ENCODE measurements at regions not wholly inside any gene's neighbourhood (a gene's known extent, or its start where the extent isn't known, plus 50 kb on each side); places are given as distances from the start of the nearest gene placed in this dataset.

DNA sequence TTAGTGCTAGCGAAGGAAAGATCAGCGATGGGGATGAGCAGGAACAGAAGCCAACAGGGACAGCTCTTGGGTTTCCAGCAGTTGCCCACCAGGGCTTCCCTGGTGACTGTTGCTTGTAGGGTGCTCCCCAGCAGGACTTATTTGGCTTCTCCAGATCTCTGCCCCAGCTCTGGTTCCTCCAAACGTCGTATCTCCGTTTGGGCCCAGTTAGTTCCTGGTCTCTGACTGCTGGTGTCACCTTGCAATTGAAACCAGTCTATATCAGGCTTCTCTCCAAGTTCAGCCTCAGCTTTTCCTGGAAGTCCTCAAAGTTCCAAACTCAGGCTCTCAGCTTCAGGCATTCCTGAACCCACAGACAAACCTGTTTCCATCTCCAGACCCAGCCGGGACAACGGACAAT, 70.8 kb upstream of the NXT1 start:
- no peaks in the 10 kb centered on the region for H3K36me3 ChIP-seq
- DNase-seq = no peak
- TF ChIP-seq, protein P1, sequence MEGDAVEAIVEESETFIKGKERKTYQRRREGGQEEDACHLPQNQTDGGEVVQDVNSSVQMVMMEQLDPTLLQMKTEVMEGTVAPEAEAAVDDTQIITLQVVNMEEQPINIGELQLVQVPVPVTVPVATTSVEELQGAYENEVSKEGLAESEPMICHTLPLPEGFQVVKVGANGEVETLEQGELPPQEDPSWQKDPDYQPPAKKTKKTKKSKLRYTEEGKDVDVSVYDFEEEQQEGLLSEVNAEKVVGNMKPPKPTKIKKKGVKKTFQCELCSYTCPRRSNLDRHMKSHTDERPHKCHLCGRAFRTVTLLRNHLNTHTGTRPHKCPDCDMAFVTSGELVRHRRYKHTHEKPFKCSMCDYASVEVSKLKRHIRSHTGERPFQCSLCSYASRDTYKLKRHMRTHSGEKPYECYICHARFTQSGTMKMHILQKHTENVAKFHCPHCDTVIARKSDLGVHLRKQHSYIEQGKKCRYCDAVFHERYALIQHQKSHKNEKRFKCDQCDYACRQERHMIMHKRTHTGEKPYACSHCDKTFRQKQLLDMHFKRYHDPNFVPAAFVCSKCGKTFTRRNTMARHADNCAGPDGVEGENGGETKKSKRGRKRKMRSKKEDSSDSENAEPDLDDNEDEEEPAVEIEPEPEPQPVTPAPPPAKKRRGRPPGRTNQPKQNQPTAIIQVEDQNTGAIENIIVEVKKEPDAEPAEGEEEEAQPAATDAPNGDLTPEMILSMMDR (IDR thresholded peaks at IDR 0.05) = no peak
- no peaks in the 10 kb centered on the region for H3K4me1 ChIP-seq
- intact Hi-C loops (cut with DNase I) = no loop called here
- no peaks in the 10 kb centered on the region for H3K27me3 ChIP-seq
- no peak overlapping the region for H3K27ac ChIP-seq
- no peaks in the 10 kb centered on the region for H3K9me3 ChIP-seq
- no peak for ATAC-seq
- no peak overlapping the region for H3K4me3 ChIP-seq

DNA sequence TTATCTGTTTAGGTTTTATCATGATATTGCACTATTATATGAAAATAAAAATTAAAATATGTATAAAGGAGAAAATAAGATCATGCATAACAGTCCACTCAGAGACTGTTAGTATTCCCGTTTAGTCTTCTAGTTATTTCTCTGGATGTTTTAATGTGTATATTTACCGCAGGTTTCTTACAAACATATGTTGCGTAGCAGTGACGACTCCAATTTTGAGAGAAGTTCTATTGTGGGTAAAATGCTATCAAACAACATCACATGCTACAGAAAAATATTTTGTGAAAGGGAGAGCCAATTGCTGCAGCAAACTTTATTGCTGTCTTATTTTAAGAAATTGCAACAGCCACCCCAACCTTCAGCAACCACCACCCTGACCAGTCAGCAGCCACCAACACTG, 72.4 kb upstream of the NXT1 start:
- no peak for ATAC-seq
- intact Hi-C loops (cut with DNase I) = no loop called here

DNA sequence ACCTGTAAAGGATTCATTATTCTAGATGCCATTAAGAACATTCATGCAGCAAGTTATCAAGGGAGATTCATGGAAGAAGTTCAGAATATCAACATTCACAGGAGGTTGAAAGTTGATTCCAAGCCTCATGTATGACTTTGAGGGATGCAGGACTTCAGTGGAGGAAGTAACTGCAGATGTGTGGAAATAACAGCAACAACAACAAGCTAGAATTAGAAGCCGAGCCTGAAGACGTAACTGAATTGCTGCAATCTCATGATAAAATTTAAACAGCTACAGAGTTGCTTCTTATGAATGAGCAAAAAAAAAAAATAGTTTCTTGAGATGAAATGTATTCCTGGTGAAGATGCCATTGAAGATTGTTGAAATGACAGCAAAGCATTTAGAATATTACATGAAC, 73.3 kb upstream of the NXT1 start:
- TF ChIP-seq, protein P1 (IDR thresholded peaks at IDR 0.05) = no peak
- no peaks in the 10 kb centered on the region for H3K36me3 ChIP-seq
- no peak for ATAC-seq

More for the DNA sequence above, 72.4 kb upstream of the NXT1 start:
- Histone ChIP-seq H3K36me3 (no peaks in the 10 kb centered on the region), H3K9me3 (no peaks in the 10 kb centered on the region), H3K27ac (no peak overlapping the region), H3K27me3 (no peaks in the 10 kb centered on the region), H3K4me3 (no peak overlapping the region), H3K4me1 (no peaks in the 10 kb centered on the region)
- TF ChIP-seq, protein P1 (IDR thresholded peaks at IDR 0.05) = no peak
- no peak for DNase-seq

DNA sequence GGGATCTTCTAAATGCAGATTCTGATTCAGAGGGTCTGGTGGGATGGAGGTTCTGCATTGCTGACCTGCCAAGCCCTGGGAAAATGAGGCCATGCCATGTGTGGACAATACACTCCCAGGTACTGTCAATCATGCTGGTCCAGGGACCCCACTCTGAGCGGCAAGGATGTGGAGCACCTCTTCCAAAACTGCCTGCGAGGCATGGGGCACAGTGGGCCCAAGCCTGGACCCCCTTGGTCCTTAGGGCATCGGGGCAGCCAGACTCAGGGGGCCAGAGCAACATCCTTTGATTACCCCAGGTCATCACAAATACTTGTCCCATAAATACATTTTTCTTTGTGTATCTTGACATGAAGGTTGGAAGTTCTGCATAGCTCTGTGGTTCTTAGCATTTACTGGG, 76.8 kb upstream of the NXT1 start:
- Histone ChIP-seq H3K4me1 (peaks cover 0 to 5% of the 10 kb centered on the region in 2 donors), H3K36me3 (no peaks in the 10 kb centered on the region), H3K27ac (no peak overlapping the region), H3K9me3 (peaks cover 0 to under 1% of the 10 kb centered on the region in 2 donors), H3K4me3 (no peak overlapping the region), H3K27me3 (no peaks in the 10 kb centered on the region)
- ATAC-seq (no peak), DNase-seq (no peak)
- TF ChIP-seq, protein P1 (IDR thresholded peaks at IDR 0.05) = no peak
- intact Hi-C loops (cut with DNase I) = no loop called here

More for the DNA sequence above, 73.3 kb upstream of the NXT1 start:
- Histone ChIP-seq H3K9me3 (no peaks in the 10 kb centered on the region), H3K27ac (no peak overlapping the region), H3K27me3 (no peaks in the 10 kb centered on the region), H3K4me1 (no peaks in the 10 kb centered on the region), H3K4me3 (no peak overlapping the region)
- no peak for DNase-seq
- intact Hi-C loops (cut with DNase I) = no loop called here

DNA sequence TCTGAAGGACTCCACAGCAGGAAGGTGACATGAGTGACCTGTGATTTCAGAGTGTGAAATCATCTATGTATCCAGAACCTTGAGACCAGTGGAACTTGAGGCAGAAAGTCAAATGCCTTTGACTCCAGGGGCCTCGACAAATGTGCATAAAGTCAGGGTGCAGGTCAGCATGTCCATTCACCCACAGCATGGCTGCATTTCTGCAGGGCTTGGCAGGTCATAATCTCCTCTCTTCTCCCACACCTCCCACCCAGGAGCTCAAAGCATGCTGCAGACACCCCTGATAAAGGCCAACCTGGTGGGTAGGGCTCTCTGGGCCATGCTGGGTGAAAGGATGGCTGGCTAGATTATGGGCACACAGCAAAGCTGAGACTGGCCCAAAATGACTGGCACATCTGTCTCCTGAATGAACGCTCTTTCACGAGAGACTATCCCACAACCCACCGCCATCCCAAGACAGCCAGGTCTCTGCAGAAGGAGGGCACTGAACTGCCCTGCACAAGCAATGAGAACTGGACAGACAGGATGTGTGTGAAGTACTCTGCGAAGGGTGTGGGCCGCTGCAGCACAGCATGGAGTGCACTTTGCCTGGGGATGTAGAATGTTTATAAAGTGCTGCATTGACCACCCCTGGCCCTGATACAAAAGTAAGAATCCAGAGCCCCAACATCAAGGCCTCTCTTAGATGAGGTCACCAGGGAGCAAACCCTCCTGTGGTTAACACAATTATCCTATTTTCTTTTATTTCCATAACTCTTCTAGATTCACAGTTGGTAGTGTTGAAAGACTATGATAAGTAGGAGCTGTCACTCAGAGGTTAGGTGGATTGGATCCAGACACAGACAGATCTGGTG, 78.2 kb upstream of the NXT1 start:
- TF ChIP-seq, protein P1 (IDR thresholded peaks at IDR 0.05) = no peak
- intact Hi-C loops (cut with DNase I) = no loop called here
- H3K4me1 ChIP-seq = peaks cover 0 to 5% of the 10 kb centered on the region in 2 donors
- H3K36me3 ChIP-seq = no peaks in the 10 kb centered on the region
- H3K27me3 ChIP-seq = no peaks in the 10 kb centered on the region
- no peak overlapping the region for H3K4me3 ChIP-seq
- H3K9me3 ChIP-seq = peaks cover 0 to 5% of the 10 kb centered on the region in 2 donors
- DNase-seq (no peak), ATAC-seq (peak; percentile 67)
- no peak overlapping the region for H3K27ac ChIP-seq
